ENCODE measurements at regions not wholly inside any gene's neighbourhood (a gene's known extent, or its start where the extent isn't known, plus 50 kb on each side); places are given as distances from the start of the nearest gene placed in this dataset.

- H3K27ac ChIP-seq (ENCODE audit: low read depth, low read length) = no peak overlapping the region
- H3K27me3 ChIP-seq (ENCODE audit: control insufficient read depth, insufficient read depth, low read length, poor library complexity, severe bottlenecking) = no peaks in the 10 kb centered on the region
- Mint-ChIP-seq H3K9me3 (no peaks in the 10 kb centered on the region), H3K27me3 (ENCODE audit: insufficient read depth) (no peaks in the 10 kb centered on the region), H3K4me1 (peaks cover 15% of the 10 kb centered on the region), H3K4me3 (no peak overlapping the region), H3K27ac (no peak overlapping the region), H3K36me3 (ENCODE audit: low read depth) (no peaks in the 10 kb centered on the region)
- TF ChIP-seq CTCF (conservative IDR thresholded peaks at IDR 0.05) = no peak
- H3K9me3 ChIP-seq (ENCODE audit: control insufficient read depth, low read length) = no peaks in the 10 kb centered on the region
- H3K9ac ChIP-seq (ENCODE audit: extremely low read depth, low read length, poor library complexity, severe bottlenecking) = no peak overlapping the region
- H3K36me3 ChIP-seq (ENCODE audit: control insufficient read depth, insufficient read depth, low read length) = no peaks in the 10 kb centered on the region
- no peak overlapping the region for H3K4me3 ChIP-seq (ENCODE audit: low read length)
- no peak for DNase-seq
- peaks cover 9% of the 10 kb centered on the region for H3K4me1 ChIP-seq (ENCODE audit: control insufficient read depth, insufficient read depth, low read length)
- WGBS, 2 experiments (ENCODE audit: insufficient coverage in 1 of 2, insufficient read length in 1 of 2) = 87% methylated on average over 1 of the region's 2 CpGs; no CpG with 5 or more reads in 1 of the 2 experiments
These were observed 362.7 kb upstream of the SASH1 start for GRCh38 chr6:147979966-147980365.

- WGBS, 2 experiments (ENCODE audit: insufficient coverage in 1 of 2, insufficient read length in 1 of 2) = 88 to 91% methylated on average over 6 of the region's 6 CpGs
- H3K27me3 ChIP-seq (ENCODE audit: control insufficient read depth, insufficient read depth, low read length, poor library complexity, severe bottlenecking) = no peaks in the 10 kb centered on the region
- Mint-ChIP-seq H3K36me3 (ENCODE audit: low read depth) (no peaks in the 10 kb centered on the region), H3K27ac (no peak overlapping the region), H3K27me3 (ENCODE audit: insufficient read depth) (no peaks in the 10 kb centered on the region), H3K9me3 (no peaks in the 10 kb centered on the region), H3K4me1 (peaks cover 5% of the 10 kb centered on the region), H3K4me3 (no peak overlapping the region)
- H3K4me1 ChIP-seq (ENCODE audit: control insufficient read depth, insufficient read depth, low read length) = no peaks in the 10 kb centered on the region
- no peaks in the 10 kb centered on the region for H3K9me3 ChIP-seq (ENCODE audit: control insufficient read depth, low read length)
- no peak overlapping the region for H3K9ac ChIP-seq (ENCODE audit: extremely low read depth, low read length, poor library complexity, severe bottlenecking)
- H3K27ac ChIP-seq (ENCODE audit: low read depth, low read length) = no peak overlapping the region
- no peaks in the 10 kb centered on the region for H3K36me3 ChIP-seq (ENCODE audit: control insufficient read depth, insufficient read depth, low read length)
- TF ChIP-seq CTCF (conservative IDR thresholded peaks at IDR 0.05) = no peak
- H3K4me3 ChIP-seq (ENCODE audit: low read length) = no peak overlapping the region
- no peak for DNase-seq
These were observed 358.9 kb upstream of the SASH1 start for GRCh38 chr6:147983581-147984366.

GRCh38 chr6:147986846-147987245, 355.8 kb upstream of the SASH1 start:
- WGBS, 2 experiments (ENCODE audit: insufficient coverage in 1 of 2, insufficient read length in 1 of 2) = 80 to 89% methylated on average over 1 to 3 of the region's 3 CpGs
- no peaks in the 10 kb centered on the region for H3K27me3 Mint-ChIP-seq (ENCODE audit: insufficient read depth)
- no peak overlapping the region for H3K27ac ChIP-seq (ENCODE audit: low read depth, low read length)
- no peaks in the 10 kb centered on the region for H3K9me3 Mint-ChIP-seq
- H3K9ac ChIP-seq (ENCODE audit: extremely low read depth, low read length, poor library complexity, severe bottlenecking) = no peak overlapping the region
- H3K4me1 Mint-ChIP-seq = peaks cover 5% of the 10 kb centered on the region
- no peaks in the 10 kb centered on the region for H3K27me3 ChIP-seq (ENCODE audit: control insufficient read depth, insufficient read depth, low read length, poor library complexity, severe bottlenecking)
- no peak overlapping the region for H3K4me3 Mint-ChIP-seq
- no peak overlapping the region for H3K27ac Mint-ChIP-seq
- H3K9me3 ChIP-seq (ENCODE audit: control insufficient read depth, low read length) = no peaks in the 10 kb centered on the region
- DNase-seq = no peak
- H3K36me3 ChIP-seq (ENCODE audit: control insufficient read depth, insufficient read depth, low read length) = no peaks in the 10 kb centered on the region
- H3K4me3 ChIP-seq (ENCODE audit: low read length) = no peak overlapping the region
- H3K4me1 ChIP-seq (ENCODE audit: control insufficient read depth, insufficient read depth, low read length) = no peaks in the 10 kb centered on the region
- TF ChIP-seq CTCF (conservative IDR thresholded peaks at IDR 0.05) = no peak
- no peaks in the 10 kb centered on the region for H3K36me3 Mint-ChIP-seq (ENCODE audit: low read depth)

Measured in endodermal cell (in vitro differentiated cells).